ENCODE measurements at regions not wholly inside any gene's neighbourhood (a gene's known extent, or its start where the extent isn't known, plus 50 kb on each side); places are given as distances from the start of the nearest gene placed in this dataset.

DNA sequence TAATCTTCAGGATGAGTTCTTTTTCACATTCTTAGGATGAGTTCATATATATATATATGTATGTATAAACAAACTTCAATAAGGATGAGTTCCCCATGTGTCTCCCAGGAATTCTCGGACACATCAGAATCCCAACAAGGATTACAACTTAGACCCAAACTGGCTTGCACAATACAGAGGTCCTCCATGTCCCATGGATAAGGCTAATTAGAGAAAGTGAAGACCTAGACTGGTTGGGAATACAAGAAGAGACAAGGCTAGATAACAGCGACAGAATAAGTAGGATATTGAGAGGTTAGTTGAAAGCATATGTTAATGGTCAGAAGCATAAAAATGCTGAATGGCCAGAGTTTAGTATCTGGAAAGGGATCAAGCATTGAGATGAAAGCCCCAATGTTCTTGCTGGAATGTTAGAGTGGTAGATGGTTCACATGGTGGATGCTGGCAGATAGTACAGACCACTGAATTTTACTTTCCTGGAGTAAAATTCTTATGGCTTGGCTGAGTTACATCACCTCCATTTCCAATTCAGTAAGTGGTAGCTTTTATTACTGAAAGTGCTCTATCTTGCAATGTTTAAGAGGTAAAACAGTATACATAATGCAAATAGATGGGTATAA lies 154.9 kb upstream of the EPHA4 start:
- POLR2A ChIA-PET = no interaction called here
- 36% methylated on average over 2 of the region's 2 CpGs for WGBS (ENCODE audit: low lambda C conversion rate)
- Histone ChIP-seq H3K4me2 (no peak overlapping the region), H3K79me2 (ENCODE audit: insufficient read depth) (no peaks in the 10 kb centered on the region), H3K27ac (ENCODE audit: low read depth in 2 of 2, low read length in 1 of 2) (no peak overlapping the region), H3F3A (replicated peaks; ENCODE audit: insufficient read depth) (peaks cover 3% of the 10 kb centered on the region), H3K36me3 (replicated peaks in 1 of 2; ENCODE audit: control insufficient read depth in 1 of 2, insufficient read depth in 2 of 2, low read length in 1 of 2) (no peaks in the 10 kb centered on the region), H3K9me2 (no peaks in the 10 kb centered on the region), H3K27me3 (ENCODE audit: insufficient read depth) (no peaks in the 10 kb centered on the region), H3K9ac (no peak overlapping the region), H2AFZ (ENCODE audit: low read depth) (no peak overlapping the region), H3K4me1 (ENCODE audit: control insufficient read depth in 1 of 2, insufficient read depth in 2 of 2, low read depth in 1 of 2, low read length in 1 of 2) (no peaks in the 10 kb centered on the region), H3K9me3 (no peaks in the 10 kb centered on the region; the same call in 1 of the 2 replicates), H3K4me3 (ENCODE audit: low read depth in 2 of 2, low read length in 1 of 2) (no peak overlapping the region), H4K20me1 (ENCODE audit: insufficient read depth) (no peaks in the 10 kb centered on the region)
- no peak for TF ChIP-seq FOXJ3 (CRISPR knock-in tag; IDR thresholded peaks at IDR 0.05)
- no peak for TF ChIP-seq CHD2 (IDR thresholded peaks at IDR 0.05; ENCODE audit: low read length, partially characterized antibody)
- TF ChIP-seq FOXM1 (IDR thresholded peaks at IDR 0.05; ENCODE audit: low read depth) = no peak
- no peak for TF ChIP-seq TAF1 (IDR thresholded peaks at IDR 0.05; ENCODE audit: borderline replicate concordance, low read depth, low read length)
- no peak for TF ChIP-seq TCF12 (IDR thresholded peaks at IDR 0.05)
- no peak for TF ChIP-seq FOSL2 (IDR thresholded peaks at IDR 0.05; ENCODE audit: borderline replicate concordance, low read depth)
- TF ChIP-seq RFX5 (IDR thresholded peaks at IDR 0.05; ENCODE audit: low read length) = no peak
- no peak for TF ChIP-seq RAD21 (IDR thresholded peaks at IDR 0.05; ENCODE audit: low read length)
- TF ChIP-seq, protein P1, sequence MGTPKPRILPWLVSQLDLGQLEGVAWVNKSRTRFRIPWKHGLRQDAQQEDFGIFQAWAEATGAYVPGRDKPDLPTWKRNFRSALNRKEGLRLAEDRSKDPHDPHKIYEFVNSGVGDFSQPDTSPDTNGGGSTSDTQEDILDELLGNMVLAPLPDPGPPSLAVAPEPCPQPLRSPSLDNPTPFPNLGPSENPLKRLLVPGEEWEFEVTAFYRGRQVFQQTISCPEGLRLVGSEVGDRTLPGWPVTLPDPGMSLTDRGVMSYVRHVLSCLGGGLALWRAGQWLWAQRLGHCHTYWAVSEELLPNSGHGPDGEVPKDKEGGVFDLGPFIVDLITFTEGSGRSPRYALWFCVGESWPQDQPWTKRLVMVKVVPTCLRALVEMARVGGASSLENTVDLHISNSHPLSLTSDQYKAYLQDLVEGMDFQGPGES (IDR thresholded peaks at IDR 0.05; ENCODE audit: low read depth, low read length) = no peak
- TF ChIP-seq GATA2 (CRISPR knock-in tag; IDR thresholded peaks at IDR 0.05) = no peak
- TF ChIP-seq MXI1 (IDR thresholded peaks at IDR 0.05; ENCODE audit: low read depth, low read length) = no peak
- TF ChIP-seq, protein P2, sequence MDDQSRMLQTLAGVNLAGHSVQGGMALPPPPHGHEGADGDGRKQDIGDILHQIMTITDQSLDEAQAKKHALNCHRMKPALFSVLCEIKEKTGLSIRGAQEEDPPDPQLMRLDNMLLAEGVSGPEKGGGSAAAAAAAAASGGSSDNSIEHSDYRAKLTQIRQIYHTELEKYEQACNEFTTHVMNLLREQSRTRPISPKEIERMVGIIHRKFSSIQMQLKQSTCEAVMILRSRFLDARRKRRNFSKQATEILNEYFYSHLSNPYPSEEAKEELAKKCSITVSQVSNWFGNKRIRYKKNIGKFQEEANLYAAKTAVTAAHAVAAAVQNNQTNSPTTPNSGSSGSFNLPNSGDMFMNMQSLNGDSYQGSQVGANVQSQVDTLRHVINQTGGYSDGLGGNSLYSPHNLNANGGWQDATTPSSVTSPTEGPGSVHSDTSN (IDR thresholded peaks at IDR 0.05) = no peak
- no peak for TF ChIP-seq SMC3 (IDR thresholded peaks at IDR 0.05; ENCODE audit: low read depth, low read length)
- no peak for TF ChIP-seq POLR2AphosphoS5 (IDR thresholded peaks at IDR 0.05; ENCODE audit: low read depth, low read length)
- TF ChIP-seq, protein P3, sequence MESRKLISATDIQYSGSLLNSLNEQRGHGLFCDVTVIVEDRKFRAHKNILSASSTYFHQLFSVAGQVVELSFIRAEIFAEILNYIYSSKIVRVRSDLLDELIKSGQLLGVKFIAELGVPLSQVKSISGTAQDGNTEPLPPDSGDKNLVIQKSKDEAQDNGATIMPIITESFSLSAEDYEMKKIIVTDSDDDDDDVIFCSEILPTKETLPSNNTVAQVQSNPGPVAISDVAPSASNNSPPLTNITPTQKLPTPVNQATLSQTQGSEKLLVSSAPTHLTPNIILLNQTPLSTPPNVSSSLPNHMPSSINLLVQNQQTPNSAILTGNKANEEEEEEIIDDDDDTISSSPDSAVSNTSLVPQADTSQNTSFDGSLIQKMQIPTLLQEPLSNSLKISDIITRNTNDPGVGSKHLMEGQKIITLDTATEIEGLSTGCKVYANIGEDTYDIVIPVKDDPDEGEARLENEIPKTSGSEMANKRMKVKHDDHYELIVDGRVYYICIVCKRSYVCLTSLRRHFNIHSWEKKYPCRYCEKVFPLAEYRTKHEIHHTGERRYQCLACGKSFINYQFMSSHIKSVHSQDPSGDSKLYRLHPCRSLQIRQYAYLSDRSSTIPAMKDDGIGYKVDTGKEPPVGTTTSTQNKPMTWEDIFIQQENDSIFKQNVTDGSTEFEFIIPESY (IDR thresholded peaks at IDR 0.05; ENCODE audit: borderline replicate concordance, low read depth) = no peak
- no peak for TF ChIP-seq NFIC (IDR thresholded peaks at IDR 0.05; ENCODE audit: borderline replicate concordance)
- no peak for TF ChIP-seq MEF2A (IDR thresholded peaks at IDR 0.05; ENCODE audit: borderline replicate concordance, low read depth)
- TF ChIP-seq, protein P4, sequence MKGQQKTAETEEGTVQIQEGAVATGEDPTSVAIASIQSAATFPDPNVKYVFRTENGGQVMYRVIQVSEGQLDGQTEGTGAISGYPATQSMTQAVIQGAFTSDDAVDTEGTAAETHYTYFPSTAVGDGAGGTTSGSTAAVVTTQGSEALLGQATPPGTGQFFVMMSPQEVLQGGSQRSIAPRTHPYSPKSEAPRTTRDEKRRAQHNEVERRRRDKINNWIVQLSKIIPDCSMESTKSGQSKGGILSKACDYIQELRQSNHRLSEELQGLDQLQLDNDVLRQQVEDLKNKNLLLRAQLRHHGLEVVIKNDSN (IDR thresholded peaks at IDR 0.05; ENCODE audit: borderline replicate concordance, low read depth) = no peak
- no peak for TF ChIP-seq SIN3A (IDR thresholded peaks at IDR 0.05; ENCODE audit: borderline replicate concordance, low read depth, low read length)
- CTCF ChIA-PET = no interaction called here
- no peak for DNase-seq
